Femur (tissue), 1 donor: ENCODE measurements at regions not wholly inside any gene's neighbourhood (a gene's known extent, or its start where the extent isn't known, plus 50 kb on each side); places are given as distances from the start of the nearest gene placed in this dataset.
"Not testable (repeated sequence)": the region's sequence is repeated elsewhere in the genome, so short reads cannot be mapped to it uniquely, and the experiment has no call there.

Experiments used
- DNase-seq: peaks from one replicate; pipeline ENCODE4 v3.0.0-alpha.2; 2017

DNA sequence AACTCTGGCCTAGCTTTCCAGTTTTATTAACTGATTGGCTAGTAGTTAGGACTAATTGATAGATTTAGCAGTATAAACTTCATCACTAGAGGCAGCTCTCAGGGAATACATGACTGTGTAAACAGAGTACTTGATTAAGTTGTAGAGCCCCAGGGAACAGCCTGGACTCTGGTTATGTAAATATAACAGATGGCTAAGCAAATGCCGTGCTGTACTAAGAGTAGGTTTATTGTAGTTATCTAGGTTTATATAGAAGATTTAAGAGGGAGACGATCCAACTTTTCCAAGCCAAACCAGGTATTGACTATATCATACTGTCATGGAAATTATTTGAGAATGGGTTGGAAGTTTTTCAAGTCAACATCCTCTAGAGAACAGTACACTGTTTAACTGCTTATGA lies 463.4 kb upstream of the GRID2 start:
- no peak for DNase-seq

GRCh38 chr4:91846233-91846632 lies 457.5 kb upstream of the GRID2 start:
- no peak for DNase-seq

DNA sequence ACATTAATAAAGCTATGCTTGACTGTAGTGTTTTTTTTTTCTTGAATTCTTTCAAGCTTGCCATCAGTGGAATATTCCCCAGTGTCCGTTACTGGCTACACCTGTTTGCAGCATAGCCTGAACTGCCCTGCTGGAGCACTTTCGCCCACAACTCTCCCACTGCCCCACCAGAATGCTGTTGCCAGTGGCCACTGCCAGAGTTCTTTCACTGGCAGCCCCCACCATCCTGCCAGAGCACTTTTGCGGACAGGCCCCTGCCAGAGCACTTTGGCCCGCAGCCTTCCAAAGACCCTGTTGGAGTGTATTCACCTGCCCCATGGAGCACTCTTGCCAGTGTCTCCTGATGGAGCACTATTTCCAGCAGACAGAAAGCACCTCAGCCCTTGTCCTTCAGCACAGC lies 452.3 kb upstream of the GRID2 start:
- DNase-seq: no peak

GRCh38 chr4:91887926-91888325 lies 415.8 kb upstream of the GRID2 start:
- no peak for DNase-seq

DNA sequence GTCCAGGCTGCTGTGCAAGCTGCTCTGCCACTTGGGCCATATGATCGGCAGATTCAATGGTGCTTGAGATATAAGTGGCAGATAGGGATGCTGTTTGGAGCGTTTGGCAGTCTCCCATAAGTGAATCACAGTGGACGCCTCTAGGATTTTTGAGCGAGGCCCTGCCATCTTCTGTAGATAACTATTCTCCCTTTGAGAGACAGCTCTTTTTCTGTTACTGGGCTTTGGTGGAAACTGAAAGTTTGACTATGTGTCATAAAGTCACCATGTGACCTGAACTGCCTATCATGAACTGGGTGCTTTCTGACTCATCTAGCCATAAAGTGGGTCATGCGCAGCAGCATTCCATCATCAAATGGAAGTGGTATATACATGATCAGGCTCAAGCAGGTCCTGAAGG lies 412.5 kb upstream of the GRID2 start:
- not testable (repeated sequence) for DNase-seq

- no peak for DNase-seq
Measured at GRCh38 chr4:91894006-91894405, 409.8 kb upstream of the GRID2 start.

DNA sequence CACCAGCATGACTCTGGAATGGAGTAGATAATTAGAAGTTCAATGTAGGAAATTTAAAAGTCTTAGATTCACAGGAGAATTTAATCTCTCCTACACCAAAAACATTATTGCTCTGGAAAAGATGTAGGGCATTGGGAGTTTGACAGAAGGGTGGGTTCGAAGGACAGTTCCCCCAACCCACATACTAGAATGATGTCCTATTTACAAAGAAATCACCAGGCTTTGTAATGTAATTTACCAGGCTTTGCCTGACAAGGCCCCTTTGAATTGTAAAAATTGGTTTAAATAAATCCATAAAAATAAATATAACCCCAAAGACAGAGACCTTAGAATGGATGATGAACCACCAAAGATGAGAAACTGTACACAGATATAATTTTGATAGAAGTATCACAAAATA lies 399.2 kb upstream of the GRID2 start:
- no peak for DNase-seq

GRCh38 chr4:91909963-91910362 lies 393.8 kb upstream of the GRID2 start:
- no peak for DNase-seq

- DNase-seq: no peak
Measured at GRCh38 chr4:91914176-91914804, 389.5 kb upstream of the GRID2 start.

- no peak for DNase-seq
Measured at GRCh38 chr4:91916219-91916618, 387.5 kb upstream of the GRID2 start.

DNA sequence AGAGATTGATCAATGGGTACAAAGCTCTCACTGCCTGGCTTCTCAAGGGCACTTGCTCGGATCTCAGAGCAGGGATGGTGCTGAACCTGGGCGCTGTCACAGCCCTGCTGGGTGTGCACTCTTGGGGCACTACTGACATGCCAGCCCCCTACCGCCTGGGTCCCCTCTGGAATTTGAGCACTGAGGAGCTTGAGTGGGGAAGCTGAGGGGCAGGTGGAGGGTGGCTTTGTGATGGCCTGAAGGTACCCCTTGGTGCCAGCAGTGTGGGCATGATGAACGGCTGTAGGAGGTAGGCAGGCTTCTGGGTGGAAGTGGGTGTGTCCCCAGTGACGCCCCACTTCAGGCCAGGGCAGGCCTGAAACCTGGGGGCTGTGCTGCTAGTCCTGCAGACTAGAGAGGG lies 379.1 kb upstream of the GRID2 start:
- DNase-seq: no peak

- DNase-seq: no peak
Measured at GRCh38 chr4:91935217-91935616, 368.5 kb upstream of the GRID2 start.

DNA sequence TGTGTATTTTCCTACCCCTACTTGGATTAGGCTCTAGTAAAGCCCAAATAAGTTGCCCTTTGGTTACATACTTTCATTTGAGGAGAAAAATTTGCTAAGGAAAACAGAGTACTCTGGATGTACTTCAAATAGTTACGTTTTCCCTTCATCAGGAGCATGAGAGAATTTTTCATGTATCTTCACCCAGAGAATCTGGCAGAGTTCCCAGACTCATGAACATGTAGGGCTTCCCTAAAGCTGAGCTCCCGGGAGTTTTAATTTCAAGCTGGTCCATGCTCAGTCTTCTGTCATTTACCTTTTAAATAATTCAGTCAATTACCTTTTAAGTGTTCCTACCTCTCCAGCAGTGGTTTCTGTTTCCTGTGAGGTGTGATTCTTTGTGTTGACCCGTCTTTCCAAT lies 367.5 kb upstream of the GRID2 start:
- no peak for DNase-seq

- DNase-seq: no peak
Measured at GRCh38 chr4:91957963-91958362, 345.8 kb upstream of the GRID2 start.

DNA sequence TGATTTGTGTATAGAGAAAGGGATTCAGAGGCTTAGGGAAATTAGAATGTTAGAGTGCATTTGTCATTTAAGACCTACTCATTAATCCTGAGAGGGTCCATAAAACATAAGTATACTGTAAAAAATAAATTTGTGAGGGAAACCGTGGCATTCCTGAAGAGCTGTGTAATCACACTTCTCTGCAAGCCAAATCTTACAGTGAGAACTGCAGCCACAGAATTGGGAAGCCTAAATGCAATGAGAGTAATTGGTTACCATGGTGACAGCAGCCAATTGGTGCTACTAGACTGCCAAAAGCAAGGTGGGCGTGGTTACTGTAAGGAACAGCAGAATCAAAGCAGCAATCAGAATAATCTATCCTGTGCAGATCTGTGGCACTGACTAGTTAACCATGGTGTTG lies 345.2 kb upstream of the GRID2 start:
- DNase-seq: peak; percentile 51

DNA sequence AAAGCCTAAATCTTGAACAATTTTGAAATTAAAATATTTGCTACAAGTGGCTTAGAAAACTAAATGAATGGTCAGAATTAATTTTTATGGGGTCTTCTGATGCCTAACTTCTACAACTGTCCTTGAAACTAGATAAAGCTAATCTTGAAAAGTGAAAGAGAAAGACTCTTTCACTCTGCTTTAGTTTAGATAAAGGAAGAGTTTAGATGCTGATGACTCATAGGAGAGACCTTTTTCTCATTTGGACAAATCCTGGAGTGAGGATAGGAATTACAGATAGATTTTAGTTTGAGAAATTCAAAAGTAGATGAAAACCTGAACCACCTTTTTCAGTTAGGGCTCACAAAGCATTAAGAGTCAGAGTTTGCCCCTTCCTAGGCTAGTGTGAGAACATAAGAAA lies 342.3 kb upstream of the GRID2 start:
- no peak for DNase-seq

- no peak for DNase-seq
Measured at GRCh38 chr4:91963486-91963885, 340.3 kb upstream of the GRID2 start.

- no peak for DNase-seq
Measured at GRCh38 chr4:91965166-91965565, 338.6 kb upstream of the GRID2 start.

- no peak for DNase-seq
Measured at GRCh38 chr4:91973479-91974153, 330.1 kb upstream of the GRID2 start.

GRCh38 chr4:91984466-91984865 lies 319.3 kb upstream of the GRID2 start:
- DNase-seq: no peak

DNA sequence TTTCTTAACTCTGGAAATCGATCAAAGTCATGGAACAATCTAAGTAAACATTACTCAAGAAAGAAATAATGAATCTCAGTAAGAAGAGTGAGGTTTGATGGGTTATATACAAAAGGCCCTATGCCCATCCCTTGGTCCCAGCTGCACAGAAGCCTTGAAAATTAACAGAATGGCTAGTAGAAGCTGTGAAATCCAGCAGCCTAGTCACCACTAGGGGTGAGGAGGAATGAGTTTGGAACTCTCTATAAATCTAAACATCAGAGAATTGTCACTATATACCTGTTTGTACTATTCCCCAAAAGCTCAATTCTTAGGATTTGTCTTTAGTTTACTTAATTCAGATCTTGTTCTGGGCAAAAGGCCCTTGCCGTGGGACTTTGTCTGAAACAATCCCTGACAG lies 313.9 kb upstream of the GRID2 start:
- DNase-seq: no peak

DNA sequence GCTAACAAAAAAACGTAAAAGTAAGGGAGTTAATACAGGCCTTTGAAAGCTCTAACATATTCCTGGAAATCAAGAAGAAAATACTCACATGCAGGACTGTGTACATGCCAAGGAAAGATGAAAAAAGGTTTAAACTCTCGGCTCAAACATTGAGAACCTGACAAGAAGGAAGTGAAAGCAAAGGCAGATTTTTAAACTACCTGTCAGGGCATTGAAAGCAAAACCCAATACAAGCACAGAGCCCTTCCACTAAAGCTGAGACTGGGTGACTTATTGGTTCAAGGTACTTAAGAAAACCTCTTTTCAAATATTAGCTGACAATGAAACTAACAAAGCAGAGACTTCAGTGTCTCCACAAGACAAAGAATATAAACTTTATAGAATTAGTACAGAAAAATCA lies 313.0 kb upstream of the GRID2 start:
- DNase-seq: no peak

GRCh38 chr4:91997045-91997444 lies 306.7 kb upstream of the GRID2 start:
- DNase-seq: no peak

DNA sequence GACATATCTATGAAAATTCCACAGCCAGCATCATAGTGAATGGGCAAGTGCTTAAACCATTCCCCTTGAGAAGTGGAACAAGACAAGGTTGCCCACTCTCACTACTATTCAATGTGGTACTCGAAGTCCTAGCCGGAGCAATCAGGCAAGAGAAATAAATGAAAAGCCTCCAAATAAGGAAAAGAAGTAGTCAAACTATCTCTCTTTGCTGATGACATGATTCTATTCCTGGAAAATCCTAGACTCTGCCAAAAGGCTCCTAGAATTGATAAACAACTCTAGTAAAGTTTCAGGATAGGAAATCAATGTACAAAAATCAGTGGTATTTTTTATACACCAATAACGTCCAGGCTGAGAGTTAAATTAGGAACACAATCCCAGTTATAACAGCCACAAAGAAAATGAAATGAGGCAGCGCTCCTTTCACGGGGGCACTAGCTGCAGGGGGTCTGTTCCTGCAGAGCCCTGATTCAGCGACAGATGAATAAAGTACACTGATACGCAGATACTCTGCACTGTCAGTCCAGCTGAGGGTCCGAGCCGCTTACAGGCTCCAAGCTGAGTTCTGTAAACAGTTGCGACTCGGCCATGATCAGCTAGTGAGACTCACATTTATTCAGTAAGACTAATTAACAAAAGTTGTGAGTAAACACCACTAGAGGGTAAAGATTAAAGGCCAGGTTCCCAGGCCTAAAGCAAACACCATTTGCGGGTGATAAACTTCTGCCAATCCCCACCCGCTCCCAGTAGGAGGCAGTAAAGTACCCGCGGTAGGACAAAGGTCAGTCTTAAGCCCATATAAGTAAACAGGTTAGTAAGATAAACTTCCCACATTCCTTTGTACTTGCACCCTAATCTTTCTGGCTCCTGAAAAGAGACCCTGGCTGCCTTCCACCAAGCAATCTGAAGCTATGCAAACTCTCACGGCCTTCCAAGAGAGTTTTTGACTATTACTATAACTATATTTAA lies 290.6 kb upstream of the GRID2 start:
- DNase-seq: no peak
